Fibroblast of lung (primary cell): ENCODE measurements at regions not wholly inside any gene's neighbourhood (a gene's known extent, or its start where the extent isn't known, plus 50 kb on each side); places are given as distances from the start of the nearest gene placed in this dataset.

ENCODE experiments used
- DNase-seq, 2 donors: peaks; one replicate each; pipeline versions ENCODE4 v3.0.0 to v3.0.0-alpha.2; 2010; ENCODE audit warnings: low read depth in 2 of 2
- H2AFZ ChIP-seq: 2 replicates; pipeline ENCODE4 v1.5.1; 2012; ENCODE audit warnings: low read length, control low read depth, inconsistent platforms
- H3K27ac ChIP-seq: 2 replicates; pipeline ENCODE4 v1.5.1; 2011; ENCODE audit warnings: low read length, control low read depth; ENCODE audit not compliant: insufficient read depth
- H3K27me3 ChIP-seq: 2 replicates; pipeline ENCODE4 v1.5.1; 2011; ENCODE audit warnings: mild to moderate bottlenecking, low read length; ENCODE audit not compliant: control insufficient read depth, insufficient read depth
- H3K36me3 ChIP-seq: 2 replicates; pipeline ENCODE4 v1.5.1; 2011; ENCODE audit warnings: low read length; ENCODE audit not compliant: control insufficient read depth, insufficient read depth
- H3K4me1 ChIP-seq: 2 replicates; pipeline ENCODE4 v1.5.1; 2011; ENCODE audit warnings: low read length; ENCODE audit not compliant: control insufficient read depth, insufficient read depth; ENCODE audit errors: extremely low read depth
- H3K4me2 ChIP-seq: 2 replicates; pipeline ENCODE4 v1.5.1; 2011; ENCODE audit warnings: low read length, control low read depth; ENCODE audit not compliant: insufficient read depth; ENCODE audit errors: extremely low read depth
- H3K4me3 ChIP-seq, 4 experiments: fragments of 200-600 bp in 1 of 4; sonication (generic) in 1 of 4; replicated peaks in 1 of 4; 2 replicates each; pipeline ENCODE4 v1.5.1; 2011 to 2016; ENCODE audit warnings: low read length in 4 of 4, low read depth in 3 of 4, mild to moderate bottlenecking in 3 of 4, control low read depth in 2 of 4, inconsistent platforms in 1 of 4, mixed read lengths in 1 of 4; ENCODE audit not compliant: insufficient read depth in 1 of 4; ENCODE audit errors: control extremely low read depth in 1 of 4
- H3K79me2 ChIP-seq: 2 replicates; pipeline ENCODE4 v1.5.1; 2012; ENCODE audit warnings: mild to moderate bottlenecking, low read length, inconsistent platforms; ENCODE audit not compliant: control insufficient read depth, insufficient read depth
- H3K9ac ChIP-seq: 2 replicates; pipeline ENCODE4 v1.5.1; 2011; ENCODE audit warnings: mild to moderate bottlenecking, low read length, control low read depth; ENCODE audit not compliant: insufficient read depth
- H3K9me3 ChIP-seq: 2 replicates; pipeline ENCODE4 v1.5.1; 2012; ENCODE audit warnings: low read depth, low read length; ENCODE audit not compliant: control insufficient read depth, insufficient read depth
- H4K20me1 ChIP-seq: 2 replicates; pipeline ENCODE4 v1.5.1; 2011; ENCODE audit warnings: low read length; ENCODE audit not compliant: control insufficient read depth, insufficient read depth; ENCODE audit errors: extremely low read depth
- CTCF ChIP-seq, 2 donors: IDR thresholded peaks in 1 of 2; conservative IDR thresholded peaks in 1 of 2; 1 replicate in 1 of 2; 2 replicates in 1 of 2; pipeline ENCODE4 v1.5.1; 2011 to 2012; ENCODE audit warnings: low read length in 2 of 2, control low read depth in 1 of 2, inconsistent platforms in 1 of 2, low read depth in 1 of 2, mild to moderate bottlenecking in 1 of 2
- EZH2 ChIP-seq: IDR thresholded peaks from 2 replicates; pipeline ENCODE4 v1.5.1; 2012; ENCODE audit warnings: low read length, control low read depth, mild to moderate bottlenecking; ENCODE audit errors: missing control alignments

- no peaks in the 10 kb centered on the region for H3K4me1 ChIP-seq
- peaks cover 6% of the 10 kb centered on the region for H3K27me3 ChIP-seq
- TF ChIP-seq CTCF (conservative IDR thresholded peaks at IDR 0.05 in 1 of 2, IDR thresholded peaks at IDR 0.05 in 1 of 2; ENCODE audit: low read depth in 1 of 2, low read length in 2 of 2) = no peak
- TF ChIP-seq EZH2 = no peak
- no peaks in the 10 kb centered on the region for H3K36me3 ChIP-seq
- H3K79me2 ChIP-seq = no peaks in the 10 kb centered on the region
- no peak overlapping the region for H3K4me3 ChIP-seq
- DNase-seq = no peak
- no peak overlapping the region for H3K4me2 ChIP-seq
- no peaks in the 10 kb centered on the region for H3K9me3 ChIP-seq
- H2AFZ ChIP-seq = no peak overlapping the region
- no peak overlapping the region for H3K27ac ChIP-seq
- H4K20me1 ChIP-seq = no peaks in the 10 kb centered on the region
- no peak overlapping the region for H3K9ac ChIP-seq
Observed at GRCh38 chr4:1538941-1539772, 132.9 kb upstream of the NKX1-1 start.

GRCh38 chr4:1538096-1538410, 131.8 kb upstream of the NKX1-1 start:
- Histone ChIP-seq H3K4me3 (no peak overlapping the region), H3K9ac (no peak overlapping the region), H3K36me3 (no peaks in the 10 kb centered on the region), H3K79me2 (no peaks in the 10 kb centered on the region), H3K4me1 (no peaks in the 10 kb centered on the region), H3K4me2 (no peak overlapping the region), H3K27ac (no peak overlapping the region), H2AFZ (no peak overlapping the region), H3K9me3 (no peaks in the 10 kb centered on the region), H4K20me1 (no peaks in the 10 kb centered on the region), H3K27me3 (peaks cover 6% of the 10 kb centered on the region)
- TF ChIP-seq EZH2 (no peak), CTCF (conservative IDR thresholded peaks at IDR 0.05 in 1 of 2, IDR thresholded peaks at IDR 0.05 in 1 of 2; ENCODE audit: low read depth in 1 of 2, low read length in 2 of 2) (no peak)
- no peak for DNase-seq

GRCh38 chr4:1537410-1538095, 131.3 kb upstream of the NKX1-1 start:
- Histone ChIP-seq H3K4me2 (no peak overlapping the region), H3K9ac (no peak overlapping the region), H3K27me3 (peaks cover 6% of the 10 kb centered on the region), H4K20me1 (no peaks in the 10 kb centered on the region), H3K79me2 (no peaks in the 10 kb centered on the region), H2AFZ (no peak overlapping the region), H3K27ac (no peak overlapping the region), H3K4me3 (no peak overlapping the region), H3K9me3 (no peaks in the 10 kb centered on the region), H3K36me3 (no peaks in the 10 kb centered on the region), H3K4me1 (no peaks in the 10 kb centered on the region)
- DNase-seq = no peak
- TF ChIP-seq CTCF (conservative IDR thresholded peaks at IDR 0.05 in 1 of 2, IDR thresholded peaks at IDR 0.05 in 1 of 2; ENCODE audit: low read depth in 1 of 2, low read length in 2 of 2) = no peak
- no peak for TF ChIP-seq EZH2
